ENCODE measurements at regions not wholly inside any gene's neighbourhood (a gene's known extent, or its start where the extent isn't known, plus 50 kb on each side); places are given as distances from the start of the nearest gene placed in this dataset.
"Not testable (repeated sequence)": the region's sequence is repeated elsewhere in the genome, so short reads cannot be mapped to it uniquely, and the experiment has no call there.

- TF ChIP-seq POLR2A, CTCF (IDR thresholded peaks at IDR 0.05): not testable (repeated sequence)
Observed at GRCh38 chr7:55740053-55740452, 122.5 kb downstream of the SEPTIN14 start.

All from uterus (tissue), 2 donors.